SH-SY5Y (cell line): ENCODE measurements at regions not wholly inside any gene's neighbourhood (a gene's known extent, or its start where the extent isn't known, plus 50 kb on each side); places are given as distances from the start of the nearest gene placed in this dataset.

ENCODE experiments used
- GATA2 ChIP-seq: IDR thresholded peaks from 2 replicates; pipeline ENCODE4 v1.6.1; 2011; ENCODE audit warnings: mild to moderate bottlenecking, low read depth, low read length
- GATA3 ChIP-seq: IDR thresholded peaks from 2 replicates; pipeline ENCODE4 v1.6.1; 2011; ENCODE audit warnings: low read depth, mild to moderate bottlenecking, low read length, moderate library complexity

DNA sequence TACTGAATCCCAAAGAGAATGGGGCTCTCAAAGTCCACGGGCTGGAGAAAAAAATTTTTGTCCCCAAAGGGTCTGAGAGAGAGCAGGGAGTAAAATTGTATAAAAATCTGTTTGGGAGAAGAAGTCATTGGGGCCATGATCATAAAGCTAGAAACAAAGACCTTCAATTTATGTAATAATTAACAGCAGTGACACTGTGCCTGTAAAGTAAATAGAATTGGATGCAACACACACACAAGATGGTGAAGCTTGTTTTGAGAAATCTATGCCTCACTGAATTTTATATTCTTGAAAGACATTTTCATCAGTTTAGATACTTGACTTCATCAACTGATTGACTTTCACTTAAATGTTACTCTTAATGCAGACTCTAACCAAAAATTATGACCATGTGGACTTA lies 600.5 kb upstream of the ADAMTS5 start:
- TF ChIP-seq GATA3 (no peak), GATA2 (no peak)
